NB4 (cell line): ENCODE measurements at regions not wholly inside any gene's neighbourhood (a gene's known extent, or its start where the extent isn't known, plus 50 kb on each side); places are given as distances from the start of the nearest gene placed in this dataset.

Experiments
- MYC ChIP-seq: IDR thresholded peaks from 2 replicates; pipeline ENCODE4 v1.6.1; 2011; ENCODE audit warnings: low read depth, low read length
- POLR2A ChIP-seq: IDR thresholded peaks from 2 replicates; pipeline ENCODE4 v1.6.1; 2011; ENCODE audit warnings: mild to moderate bottlenecking; ENCODE audit not compliant: insufficient read length; ENCODE audit errors: extremely low read depth
- TF ChIP-seq, protein P1 (sequence below): IDR thresholded peaks from one replicate; pipeline ENCODE4 v1.5.1; 2012; ENCODE audit warnings: low read depth, low read length
- TF ChIP-seq, protein P2 (sequence below): IDR thresholded peaks from 2 replicates; pipeline ENCODE4 v1.6.1; 2011; ENCODE audit warnings: low read depth, low read length

DNA sequence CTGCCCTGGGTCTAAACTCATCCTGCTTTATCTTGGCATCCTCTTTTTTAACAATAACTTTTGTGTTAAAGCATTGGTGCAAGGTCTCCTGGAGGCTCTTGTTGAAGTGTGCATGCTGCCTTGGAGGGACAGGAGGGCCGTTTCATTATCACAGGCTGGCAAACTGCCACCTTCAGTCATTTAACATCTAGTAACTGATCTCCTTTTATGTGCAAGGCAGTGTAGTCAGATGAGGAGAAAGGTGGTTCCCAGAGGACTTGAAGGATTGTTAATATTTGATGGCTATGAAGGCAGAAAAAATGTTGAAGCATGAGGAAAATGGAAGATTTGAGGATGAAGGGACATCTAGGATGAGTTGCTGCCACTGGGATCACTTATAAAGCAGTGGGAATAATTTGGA lies 439.4 kb downstream of the RAPGEF2 start:
- TF ChIP-seq, protein P1, sequence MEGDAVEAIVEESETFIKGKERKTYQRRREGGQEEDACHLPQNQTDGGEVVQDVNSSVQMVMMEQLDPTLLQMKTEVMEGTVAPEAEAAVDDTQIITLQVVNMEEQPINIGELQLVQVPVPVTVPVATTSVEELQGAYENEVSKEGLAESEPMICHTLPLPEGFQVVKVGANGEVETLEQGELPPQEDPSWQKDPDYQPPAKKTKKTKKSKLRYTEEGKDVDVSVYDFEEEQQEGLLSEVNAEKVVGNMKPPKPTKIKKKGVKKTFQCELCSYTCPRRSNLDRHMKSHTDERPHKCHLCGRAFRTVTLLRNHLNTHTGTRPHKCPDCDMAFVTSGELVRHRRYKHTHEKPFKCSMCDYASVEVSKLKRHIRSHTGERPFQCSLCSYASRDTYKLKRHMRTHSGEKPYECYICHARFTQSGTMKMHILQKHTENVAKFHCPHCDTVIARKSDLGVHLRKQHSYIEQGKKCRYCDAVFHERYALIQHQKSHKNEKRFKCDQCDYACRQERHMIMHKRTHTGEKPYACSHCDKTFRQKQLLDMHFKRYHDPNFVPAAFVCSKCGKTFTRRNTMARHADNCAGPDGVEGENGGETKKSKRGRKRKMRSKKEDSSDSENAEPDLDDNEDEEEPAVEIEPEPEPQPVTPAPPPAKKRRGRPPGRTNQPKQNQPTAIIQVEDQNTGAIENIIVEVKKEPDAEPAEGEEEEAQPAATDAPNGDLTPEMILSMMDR, result no peak
- TF ChIP-seq POLR2A (no peak), MYC (no peak)
- TF ChIP-seq, protein P2, sequence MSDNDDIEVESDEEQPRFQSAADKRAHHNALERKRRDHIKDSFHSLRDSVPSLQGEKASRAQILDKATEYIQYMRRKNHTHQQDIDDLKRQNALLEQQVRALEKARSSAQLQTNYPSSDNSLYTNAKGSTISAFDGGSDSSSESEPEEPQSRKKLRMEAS, result no peak
